Heart left ventricle (tissue), 13 donors: ENCODE measurements at regions not wholly inside any gene's neighbourhood (a gene's known extent, or its start where the extent isn't known, plus 50 kb on each side); places are given as distances from the start of the nearest gene placed in this dataset.

ENCODE experiments used
- CTCF ChIP-seq, 12 donors: fragments of 200-600 bp; sonication (generic) in 4 of 12; IDR thresholded peaks; one replicate each; pipeline versions ENCODE4 v1.5.0 to v1.8.0; 2018 to 2022; ENCODE audit warnings: antibody characterized with exemption in 12 of 12, mild to moderate bottlenecking in 5 of 12
- POLR2A ChIP-seq, 2 donors: fragments of 450-650 bp; IDR thresholded peaks; one replicate each; pipeline ENCODE4 v1.6.1; 2017; ENCODE audit warnings: antibody characterized with exemption in 2 of 2, mild to moderate bottlenecking in 2 of 2, moderate library complexity in 2 of 2
- donor health status: ischemic (EF 13 %, LVEDD 7.1; RV severe dilation, severe dysfunction).
- donor health status: DM: no; HTN: yes; CAD: no.
- donor health status: DM: no; HTN: no; CAD: no.
- donor health status: ischemic (EF 25% LVEDD 6.9; RV normal size, moderate dysfunction).
- donor health status: ischemic (EF 25% LVEDD 5.7; RV mildly dilated, moderate dysfunction).
- donor health status: ischemic (EF 35%, LVEDD 5.7; RV mildly dilated, moderate dysfunction).
- donor health status: nonischemic (EF 11% LVEDD 7.7; RV severe dilation, severe dysfunction).
- donor health status: DM: yes; HTN: yes; CAD: no.
- donor health status: PGD.
- donor health status: ischemic (EF 29% LVEDD 5.4; RV normal size, mild dysfunction).
- donor health status: nonischemic (EF 23%, LVEDD 6.1; RV moderate dilation, normal function).

- no peak for TF ChIP-seq POLR2A (IDR thresholded peaks at IDR 0.05)
- no peak for TF ChIP-seq CTCF (IDR thresholded peaks at IDR 0.05)
Observed at GRCh38 chr4:38347251-38347650, 316.7 kb upstream of the KLF3 start.
